LHCN-M2 (cell line): ENCODE measurements at regions not wholly inside any gene's neighbourhood (a gene's known extent, or its start where the extent isn't known, plus 50 kb on each side); places are given as distances from the start of the nearest gene placed in this dataset.

Source experiments
- DNase-seq: peaks from one replicate; pipeline ENCODE4 v3.0.0-alpha.2; 2012; ENCODE audit warnings: low read depth

DNA sequence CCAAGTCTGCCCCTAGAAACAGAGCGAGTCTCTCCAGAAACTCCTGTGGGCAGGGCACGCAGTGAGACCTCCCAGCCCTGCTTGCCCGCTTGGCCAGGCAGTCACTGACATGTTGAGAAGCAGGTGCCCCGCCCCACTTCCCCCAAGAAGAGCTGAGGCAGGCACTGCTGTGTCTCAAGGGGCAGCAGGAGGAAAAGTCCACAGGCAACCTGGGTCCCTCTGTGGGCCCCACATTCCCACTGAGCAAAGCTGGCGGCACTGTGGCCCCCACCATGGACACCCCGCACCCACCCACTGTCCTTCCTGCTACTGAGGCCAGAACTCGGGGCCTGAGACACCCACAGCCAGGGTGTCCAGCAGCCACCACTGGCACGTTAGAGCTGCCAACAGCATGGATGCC is 137.3 kb upstream of the NKX1-1 start:
- no peak for DNase-seq

DNA sequence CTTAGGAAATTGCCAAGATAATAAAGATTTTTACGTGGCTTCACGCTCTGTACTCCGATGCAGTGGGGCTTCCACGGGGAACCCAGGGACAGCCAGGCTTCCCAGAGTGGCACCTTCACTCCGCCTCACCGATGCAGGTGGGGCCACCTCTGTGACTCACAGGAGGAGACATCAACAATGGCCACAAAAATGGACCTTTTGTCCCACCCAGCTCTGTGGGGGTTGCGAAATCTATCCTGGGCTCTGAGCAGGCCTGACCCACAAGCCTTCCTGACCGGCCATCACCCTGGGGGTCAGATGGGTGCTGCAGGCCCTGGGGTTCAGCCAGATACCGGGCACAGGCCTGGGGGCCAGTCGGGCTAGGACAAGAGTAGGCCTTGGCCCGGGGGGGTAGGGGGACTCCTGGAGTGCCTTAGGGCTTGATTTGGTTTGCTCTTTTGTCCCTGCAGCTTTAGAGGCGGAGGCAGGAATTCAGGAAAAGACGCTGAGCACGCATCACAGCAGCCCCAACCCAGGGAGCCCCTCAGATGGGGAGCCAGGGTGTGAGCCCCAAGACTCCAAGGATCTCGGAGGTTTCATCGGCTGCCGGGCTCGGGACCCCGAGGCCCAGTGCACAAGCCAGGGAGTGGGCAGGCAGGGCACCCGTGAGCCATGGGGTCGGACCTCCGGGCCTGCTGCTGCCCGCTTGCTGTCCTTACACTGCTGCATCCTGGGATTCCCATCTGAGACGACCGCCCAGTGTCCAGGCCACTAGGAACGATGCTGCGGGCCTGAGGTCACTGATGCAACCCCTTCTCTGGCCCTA is 136.5 kb upstream of the NKX1-1 start:
- no peak for DNase-seq

DNA sequence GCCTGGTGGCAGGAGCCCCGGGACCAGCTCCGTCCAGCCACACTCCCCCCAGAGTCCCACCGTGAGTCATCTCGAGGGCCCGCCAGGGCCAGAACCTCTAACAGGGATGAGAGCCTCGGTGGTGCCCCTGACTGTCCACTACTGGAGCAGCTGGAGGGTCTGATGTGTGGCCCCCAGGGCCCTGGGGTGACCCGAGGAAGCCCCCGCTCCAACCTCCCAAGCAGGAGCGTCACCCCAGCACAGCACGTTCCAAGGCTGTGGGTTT is 135.9 kb upstream of the NKX1-1 start:
- no peak for DNase-seq

DNA sequence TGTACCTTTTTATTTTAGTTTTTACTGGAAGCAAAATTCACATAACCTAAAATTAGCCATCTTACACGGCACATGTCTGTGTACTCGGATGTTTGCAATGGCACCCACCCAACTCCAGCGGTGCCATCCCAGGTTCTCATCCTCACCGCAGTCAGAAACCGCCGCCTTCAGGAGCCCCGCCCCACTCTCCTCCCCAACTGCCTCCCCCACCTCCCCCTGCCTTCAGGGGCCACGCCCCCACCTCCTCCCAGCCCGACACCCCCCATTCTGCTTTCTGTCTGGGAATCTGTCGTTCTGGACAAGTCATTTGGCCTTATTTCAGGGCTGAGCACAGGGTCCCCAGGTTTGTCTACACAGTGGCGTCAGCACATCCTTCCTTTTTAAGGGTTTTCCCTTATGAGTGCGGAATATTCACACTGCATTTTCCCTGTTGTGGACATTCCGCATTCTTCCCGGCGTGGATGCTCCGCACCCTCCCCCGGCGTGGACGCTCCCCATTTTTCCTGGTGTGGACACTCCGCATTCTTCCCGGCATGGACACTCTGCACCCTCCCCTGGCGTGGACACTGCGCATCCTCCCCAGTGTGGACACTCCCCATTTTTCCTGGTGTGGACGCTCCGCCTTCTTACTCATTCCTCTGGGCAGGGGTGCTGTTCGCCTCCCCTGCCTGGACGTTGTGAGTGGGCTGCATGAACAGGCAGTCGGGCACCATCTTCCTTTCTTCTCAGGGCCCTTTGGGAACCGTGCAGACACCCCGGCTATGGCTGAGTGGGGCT is 135.4 kb upstream of the NKX1-1 start:
- no peak for DNase-seq

DNA sequence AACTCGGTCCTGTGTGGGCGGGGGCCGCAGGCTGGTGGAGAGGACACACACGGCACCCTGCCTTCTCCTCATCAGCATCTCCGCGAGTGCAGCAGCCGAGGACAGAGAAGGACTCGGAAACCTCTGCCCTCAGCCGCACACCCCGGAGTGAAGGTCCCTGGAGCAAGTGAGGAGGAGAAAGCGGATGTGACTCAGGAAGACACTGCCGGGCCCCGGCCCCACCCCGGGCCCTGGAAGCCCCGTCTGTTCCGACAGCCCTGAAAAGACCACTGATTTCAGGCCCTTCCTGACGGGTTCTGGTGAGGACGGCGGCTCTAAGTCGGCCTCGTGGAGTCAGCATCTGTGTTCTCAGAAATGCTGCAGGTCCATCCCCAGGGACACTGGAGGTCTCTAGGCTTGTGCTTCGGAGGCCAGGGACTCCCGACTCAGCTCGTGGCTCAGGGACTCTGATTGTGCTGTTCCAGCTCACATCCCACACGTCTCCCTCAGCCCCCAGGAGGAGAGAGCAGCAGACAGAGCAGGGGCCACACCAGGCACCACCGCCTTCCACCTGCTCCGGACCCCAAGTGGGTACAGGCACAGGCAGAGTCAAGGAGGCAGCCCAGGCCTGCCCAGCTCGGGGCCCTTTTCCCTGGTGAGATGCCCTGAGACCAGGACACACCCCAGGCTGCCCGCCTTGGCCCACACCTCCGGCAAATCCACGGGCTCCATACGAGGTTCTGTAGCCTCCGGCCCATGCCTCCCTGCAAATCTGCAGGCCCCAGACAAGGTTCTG is 134.5 kb upstream of the NKX1-1 start:
- no peak for DNase-seq

DNA sequence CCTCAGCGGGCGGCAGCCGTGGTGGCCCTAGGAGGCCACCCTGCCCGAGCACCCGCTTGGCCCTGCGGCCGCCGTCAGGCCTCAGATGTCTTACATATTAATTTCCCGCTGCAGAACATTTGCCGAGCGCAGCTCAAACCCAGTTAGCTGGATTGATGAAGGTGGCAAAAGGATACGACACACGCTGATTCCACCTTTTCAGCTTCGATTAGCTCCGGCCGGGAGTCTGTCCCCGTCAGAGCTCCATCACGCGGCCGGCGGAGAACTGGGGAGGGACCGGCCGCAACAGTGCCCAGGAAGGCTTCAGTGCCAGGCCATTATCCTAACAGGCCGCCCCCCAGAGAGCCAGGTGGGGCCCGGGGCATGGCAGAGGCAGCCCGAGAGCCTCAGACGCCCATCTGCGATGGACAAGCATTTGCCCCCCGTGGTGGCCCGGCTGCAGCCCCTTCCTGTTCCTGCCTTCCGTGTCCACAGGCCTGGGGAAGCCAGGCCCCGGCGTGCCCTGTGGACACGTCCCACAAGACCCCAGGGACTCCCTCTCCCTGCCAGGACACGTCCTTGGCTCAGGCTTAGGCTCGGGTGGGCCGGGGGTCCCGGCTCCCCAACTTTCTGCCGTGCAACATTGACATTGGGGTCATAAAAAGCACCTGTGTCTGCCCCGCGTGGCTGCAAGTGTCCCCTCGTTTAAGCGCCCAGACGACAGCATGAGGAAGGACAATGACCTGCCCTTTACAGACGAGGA is 133.8 kb upstream of the NKX1-1 start:
- DNase-seq = no peak

DNA sequence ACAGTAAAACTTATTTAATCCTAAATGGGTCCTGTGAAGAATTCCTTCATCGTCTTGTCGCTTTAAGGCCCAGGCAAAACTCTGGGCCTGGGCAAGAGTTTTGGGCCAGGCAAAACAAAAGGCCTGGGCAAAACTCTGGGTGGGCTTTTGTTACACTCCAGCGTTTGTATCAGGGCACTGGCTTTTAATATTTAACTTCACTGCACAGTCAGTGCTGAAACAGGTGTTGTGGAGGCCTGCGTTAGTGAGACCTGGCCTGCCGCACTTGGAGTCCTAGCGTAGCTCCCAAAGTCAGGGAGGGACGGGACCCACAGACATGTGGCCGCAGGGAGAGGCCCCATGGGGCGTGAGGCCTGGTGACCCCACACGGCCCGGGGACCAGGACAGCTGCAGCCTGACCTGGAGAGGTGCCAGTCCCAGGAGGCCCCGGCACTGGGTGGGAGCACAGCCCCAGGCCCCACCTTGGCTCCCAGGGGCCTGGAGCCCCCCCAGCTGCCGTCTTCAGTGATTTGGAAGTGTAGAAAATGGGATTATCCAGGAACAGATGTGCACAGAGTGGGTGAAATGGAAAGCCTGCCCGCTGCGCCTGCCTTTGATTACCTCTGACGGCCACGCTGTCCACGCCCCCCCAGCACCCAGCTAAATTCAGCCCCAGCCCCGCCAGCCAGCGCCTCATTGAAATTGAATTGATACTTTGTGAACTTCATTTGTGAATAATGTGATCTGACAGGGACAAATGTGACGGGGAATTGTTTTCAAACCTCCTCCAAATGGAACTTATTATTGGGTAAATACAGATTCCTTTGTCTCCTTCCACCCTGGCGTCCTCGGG is 132.9 kb upstream of the NKX1-1 start:
- DNase-seq = no peak

DNA sequence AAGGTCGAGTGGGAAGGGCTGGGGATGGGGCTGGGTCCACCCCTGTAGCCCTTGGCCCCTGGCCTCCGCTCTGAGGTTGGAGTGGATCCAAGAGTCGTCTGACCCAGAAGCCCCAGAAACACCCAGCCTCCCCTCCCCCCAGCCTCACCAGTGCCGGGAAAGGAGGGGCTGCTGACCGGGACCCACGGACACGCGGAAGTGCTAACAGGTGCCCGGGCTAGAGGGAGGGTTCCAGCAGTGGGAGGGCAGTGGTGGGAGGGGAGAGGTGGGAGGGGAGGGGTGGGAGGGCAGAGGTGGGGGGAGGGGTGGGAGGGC is 131.8 kb upstream of the NKX1-1 start:
- DNase-seq = no peak

DNA sequence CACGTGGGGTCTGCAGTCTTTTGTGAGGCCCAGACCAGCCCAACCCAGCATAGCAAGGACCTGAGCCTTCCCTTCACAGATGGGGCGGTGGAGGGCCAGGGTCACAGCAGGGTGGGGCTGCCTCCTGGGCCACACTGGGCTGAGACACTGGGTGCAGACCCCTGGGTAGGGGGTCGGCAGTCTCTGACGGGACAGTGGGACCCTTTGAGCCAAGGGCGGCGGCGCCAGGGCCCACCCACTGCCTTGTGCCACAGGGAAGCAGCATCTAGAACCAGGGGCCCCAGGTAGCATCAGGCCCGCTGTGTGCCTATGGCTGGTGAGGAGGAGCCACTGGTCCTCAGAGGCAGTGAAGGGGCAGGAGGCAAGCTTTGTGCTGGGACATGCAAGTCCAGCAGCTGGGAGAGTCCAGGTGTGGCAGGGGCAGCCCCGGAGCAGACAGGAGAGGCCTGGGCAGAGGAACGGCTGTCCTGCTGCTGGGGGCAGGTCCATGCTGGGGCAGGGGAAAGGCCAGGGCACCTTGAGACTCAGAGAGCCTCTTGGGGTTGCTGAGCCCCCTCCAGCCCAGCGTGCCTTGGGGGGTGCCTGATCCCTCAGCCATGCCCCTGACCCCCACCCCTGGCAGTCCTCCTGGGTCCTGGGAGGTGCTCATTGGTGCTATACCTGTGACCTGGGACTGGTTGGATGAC is 131.3 kb upstream of the NKX1-1 start:
- DNase-seq = no peak

DNA sequence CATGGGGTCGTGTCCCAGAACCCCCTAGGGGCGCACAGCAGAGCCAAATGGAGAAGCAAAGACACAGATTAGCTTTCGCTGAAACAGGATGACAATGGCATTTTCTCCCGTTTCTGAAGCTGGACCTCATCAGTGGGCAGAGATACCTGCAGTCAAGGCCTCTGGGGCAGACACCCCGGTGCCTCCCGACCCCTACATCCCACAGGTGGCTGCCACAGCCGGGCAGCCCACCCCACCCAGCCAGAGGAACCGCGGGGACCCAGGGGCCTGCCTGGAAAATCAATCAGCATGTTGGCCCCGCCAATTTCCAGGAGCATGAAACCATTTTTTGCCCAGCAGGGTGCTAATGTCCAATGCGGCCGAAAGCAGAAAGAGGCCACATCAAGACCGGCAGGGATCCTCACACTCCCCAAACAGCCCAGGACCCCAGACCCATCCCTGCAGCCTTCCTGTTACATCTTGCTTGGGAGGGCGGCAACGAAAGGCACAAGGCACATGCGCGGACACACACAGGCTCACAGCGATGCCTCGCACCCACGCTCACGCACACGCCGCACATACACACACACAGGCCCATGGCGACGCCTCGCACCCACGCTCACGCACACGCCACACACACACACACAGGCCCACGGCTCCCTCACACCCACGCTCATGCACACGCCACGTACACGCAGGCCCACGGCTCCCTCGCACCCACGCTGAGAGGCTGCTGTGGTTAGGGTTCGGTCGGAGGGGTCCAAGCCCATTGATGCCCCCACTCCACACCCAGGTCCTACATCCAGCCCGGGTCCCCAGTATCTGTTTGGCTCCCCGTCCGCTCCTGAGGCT is 130.6 kb upstream of the NKX1-1 start:
- DNase-seq = no peak

DNA sequence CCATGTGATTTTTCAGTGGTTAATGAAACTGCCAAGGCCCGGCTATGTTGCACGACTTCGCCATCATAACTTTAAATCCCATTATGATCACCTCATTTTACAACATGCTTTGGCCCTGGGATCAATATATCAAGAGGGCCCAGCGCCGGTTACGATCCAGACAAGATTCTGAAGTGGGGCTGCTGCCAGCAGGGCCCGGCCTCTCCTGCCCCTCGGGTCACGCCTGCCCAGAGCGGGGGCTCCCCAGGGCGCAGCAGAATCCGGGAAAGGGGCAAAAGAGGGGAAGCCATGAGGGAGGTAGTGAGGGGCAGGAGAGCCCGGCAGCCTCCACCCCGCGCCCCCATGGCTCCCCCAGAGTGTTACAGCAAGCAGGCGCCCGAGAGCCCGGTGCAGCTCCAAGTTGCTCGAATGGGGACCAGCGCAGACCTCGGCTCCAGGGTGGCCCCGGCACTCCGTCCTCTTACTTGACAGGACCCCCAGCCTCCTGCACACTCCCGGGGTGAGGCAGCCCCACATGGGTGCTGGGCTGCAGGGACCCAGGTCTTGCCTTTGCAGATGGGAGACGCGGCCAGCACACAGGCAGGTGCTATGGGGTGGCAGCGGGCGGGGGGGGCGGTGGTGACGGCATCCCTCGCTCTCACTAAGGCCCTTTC is 129.8 kb upstream of the NKX1-1 start:
- no peak for DNase-seq

DNA sequence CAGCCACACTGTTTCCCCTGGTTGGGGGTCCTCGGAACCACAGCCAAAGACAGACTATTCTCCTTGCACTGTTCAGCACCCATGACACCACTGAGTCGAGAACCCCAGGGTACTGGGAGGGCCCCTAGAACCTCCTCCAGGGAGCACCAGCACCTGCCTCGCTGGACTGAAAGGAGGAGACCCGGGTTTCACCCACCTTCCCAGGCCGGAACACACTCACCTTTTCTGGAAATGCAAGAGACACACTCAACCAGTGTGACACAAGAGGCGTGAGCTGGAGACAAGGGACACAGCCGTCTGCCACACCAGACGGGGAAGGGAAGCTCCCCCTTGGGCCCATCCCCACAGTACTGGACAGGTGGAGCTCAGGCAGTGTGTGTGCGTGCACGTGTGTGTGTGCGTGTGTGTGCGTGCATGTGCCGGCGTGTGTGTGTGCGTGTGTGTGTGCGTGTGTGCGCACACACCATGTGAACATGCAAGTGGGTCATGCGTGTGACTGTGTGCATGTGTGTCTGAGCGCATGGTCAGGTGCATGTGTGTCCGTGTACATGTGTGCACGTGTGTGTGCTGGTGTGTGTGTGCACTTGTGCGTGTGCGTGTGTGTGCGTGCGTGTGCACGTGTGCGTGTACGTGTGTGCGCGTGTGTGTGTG is 128.8 kb upstream of the NKX1-1 start:
- DNase-seq = no peak

DNA sequence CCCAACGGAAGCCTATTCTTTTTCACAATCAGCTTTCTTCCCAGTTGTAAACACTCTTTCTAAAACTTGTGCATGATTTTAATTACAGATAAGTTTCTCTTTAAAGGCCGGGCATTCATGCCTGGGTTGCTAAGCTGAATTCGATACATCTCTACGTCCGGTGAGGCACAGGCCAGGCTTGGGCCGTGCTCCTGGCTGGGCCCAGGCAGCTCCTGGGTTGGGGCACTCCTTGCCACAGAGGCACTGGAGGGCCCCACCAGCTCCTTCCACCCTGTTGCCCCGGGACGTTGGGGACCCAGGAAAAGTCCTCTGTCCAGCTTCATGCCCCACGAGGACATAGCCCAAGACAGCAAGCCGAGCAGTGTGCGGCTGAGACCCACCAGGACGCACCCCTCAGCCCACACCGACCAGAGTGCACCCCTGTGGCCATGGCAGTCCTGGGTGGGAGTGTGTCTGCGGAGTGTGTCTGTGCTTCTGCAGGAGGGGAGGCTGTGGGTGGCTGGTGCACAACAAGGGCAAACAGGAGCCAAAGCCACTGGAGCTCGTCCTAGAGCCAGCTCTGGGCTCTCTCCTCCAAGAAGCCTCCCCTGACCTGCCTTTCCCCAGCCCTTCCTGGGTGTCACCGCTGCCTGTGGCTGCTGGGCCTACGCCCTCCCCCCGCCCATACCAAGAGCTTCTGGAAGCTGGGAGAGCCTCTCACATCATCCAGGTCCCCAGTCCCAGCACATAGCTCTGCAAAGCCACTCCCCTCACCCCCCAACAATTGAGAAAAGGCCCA is 128.0 kb upstream of the NKX1-1 start:
- DNase-seq = no peak

DNA sequence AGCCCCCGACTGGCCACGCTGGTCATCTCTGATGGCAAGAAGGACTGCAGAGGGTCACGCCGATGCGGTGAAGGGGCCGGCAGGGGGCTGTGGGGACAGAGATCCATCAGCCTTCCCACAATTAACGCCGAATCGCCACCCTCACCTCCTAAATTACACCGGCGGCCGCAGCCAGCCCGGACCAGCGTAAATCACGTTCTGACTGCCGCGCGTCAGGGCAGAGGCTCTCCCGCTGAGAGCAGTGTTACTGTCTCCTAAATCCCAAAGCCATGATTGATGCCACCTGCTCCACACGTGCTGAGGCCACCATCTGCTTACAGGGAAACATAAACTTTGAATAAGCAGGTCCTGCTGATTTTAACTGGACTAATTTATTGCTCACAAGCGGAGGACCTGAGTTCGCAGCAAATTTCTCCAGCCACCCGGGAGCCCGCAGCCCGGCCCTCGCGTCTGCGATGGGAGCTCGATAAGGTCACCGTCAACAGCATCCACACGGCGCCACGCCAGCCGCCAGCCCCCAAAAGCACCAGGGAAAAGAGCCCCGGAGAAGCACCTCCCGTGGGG is 127.3 kb upstream of the NKX1-1 start:
- no peak for DNase-seq

DNA sequence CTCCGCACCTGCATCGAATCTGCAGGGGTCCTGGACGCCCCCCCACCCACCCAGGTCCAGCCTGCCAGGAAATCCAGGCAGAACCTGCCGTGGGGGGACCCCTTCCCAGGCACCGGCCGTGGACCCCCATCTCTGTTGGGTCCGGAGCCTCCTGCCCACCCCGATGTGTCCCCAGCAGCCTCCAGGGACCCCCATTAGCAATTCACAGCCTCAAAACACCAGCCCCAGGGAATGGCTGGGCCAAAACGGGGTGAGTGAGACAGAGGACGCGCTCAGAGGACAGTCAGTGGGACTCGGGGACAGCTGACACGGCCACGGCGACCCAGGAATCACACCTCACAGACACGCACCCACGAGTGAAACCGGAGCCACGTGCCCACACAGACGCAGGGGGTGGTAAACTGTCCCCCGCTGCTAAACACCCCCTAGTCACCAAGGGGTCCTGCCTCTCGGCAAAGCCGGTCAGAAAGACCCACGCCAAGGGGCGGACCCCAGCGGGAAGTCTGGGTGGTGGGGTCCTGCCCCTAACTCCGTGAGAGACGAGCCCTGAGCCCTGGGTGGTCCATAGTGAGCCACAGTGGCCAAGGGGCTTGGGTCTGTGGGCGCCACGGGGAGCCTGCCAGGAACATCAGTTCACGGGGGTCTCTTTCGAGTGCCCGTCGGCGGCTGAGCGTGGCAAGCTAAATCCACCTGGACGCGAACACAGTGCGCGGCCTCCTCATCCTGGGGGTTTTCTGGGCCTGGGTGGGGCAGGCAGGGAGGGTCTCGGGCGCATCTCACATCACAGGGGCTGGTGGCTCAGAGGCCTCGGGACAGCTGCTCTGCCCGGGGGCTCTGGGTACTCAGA is 126.5 kb upstream of the NKX1-1 start:
- no peak for DNase-seq
